Common myeloid progenitor, CD34-positive (primary cell): ENCODE measurements at regions not wholly inside any gene's neighbourhood (a gene's known extent, or its start where the extent isn't known, plus 50 kb on each side); places are given as distances from the start of the nearest gene placed in this dataset.

ENCODE experiments used
- CTCF ChIA-PET: fragments of 350-600 bp; sonication (Branson Sonifier 250); formaldehyde crosslinking; loops from one replicate; lab custom pipeline; 2021; ENCODE audit warnings: antibody characterized with exemption; lab: Charles Lee
- POLR2A ChIA-PET: fragments of 350-600 bp; sonication (Branson Sonifier 250); formaldehyde crosslinking; loops from one replicate; lab custom pipeline; 2021; ENCODE audit warnings: antibody characterized with exemption; lab: Charles Lee
- DNase-seq, 3 donors: peaks; one replicate each; pipeline versions ENCODE4 v3.0.0 to v3.0.0-alpha.2; 2013
- H3K27ac ChIP-seq, 2 experiments: 1 replicate in 1 of 2; 2 replicates in 1 of 2; pipeline ENCODE4 v1.7.0; 2013; ENCODE audit warnings: inconsistent platforms in 2 of 2, low read length in 2 of 2, mild to moderate bottlenecking in 2 of 2, low read depth in 1 of 2, moderate library complexity in 1 of 2; ENCODE audit not compliant: severe bottlenecking in 2 of 2, insufficient read depth in 1 of 2, poor library complexity in 1 of 2
- H3K27me3 ChIP-seq, 5 experiments: replicated peaks in 2 of 5; 1 replicate in 3 of 5; 2 replicates in 2 of 5; pipeline versions ENCODE4 v1.6.1 to v1.7.0; 2013; ENCODE audit warnings: low read length in 4 of 5, mild to moderate bottlenecking in 2 of 5, moderate library complexity in 2 of 5, inconsistent platforms in 1 of 5; ENCODE audit not compliant: insufficient read depth in 5 of 5, control insufficient read depth in 4 of 5
- H3K36me3 ChIP-seq, 4 experiments: 1 replicate in 2 of 4; 2 replicates in 2 of 4; pipeline versions ENCODE4 v1.6.1 to v1.7.0; 2013; ENCODE audit warnings: low read length in 3 of 4, control low read depth in 1 of 4, mild to moderate bottlenecking in 1 of 4; ENCODE audit not compliant: control insufficient read depth in 4 of 4, insufficient read depth in 4 of 4
- H3K4me1 ChIP-seq, 4 experiments: 1 replicate in 3 of 4; 2 replicates in 1 of 4; pipeline versions ENCODE4 v1.6.1 to v1.7.1; 2013; ENCODE audit warnings: low read length in 3 of 4, mild to moderate bottlenecking in 3 of 4, control low read depth in 1 of 4, inconsistent platforms in 1 of 4, moderate library complexity in 1 of 4; ENCODE audit not compliant: control insufficient read depth in 4 of 4, insufficient read depth in 4 of 4; ENCODE audit errors: control extremely low read depth in 1 of 4
- H3K4me3 ChIP-seq, 7 experiments: 1 replicate in 4 of 7; 2 replicates in 3 of 7; pipeline versions ENCODE4 v1.5.1 to v1.7.0; 2013; ENCODE audit warnings: mild to moderate bottlenecking in 7 of 7, low read length in 6 of 7, moderate library complexity in 6 of 7, inconsistent platforms in 2 of 7, low read depth in 2 of 7, control low read depth in 1 of 7; ENCODE audit not compliant: insufficient read depth in 4 of 7, control insufficient read depth in 1 of 7; ENCODE audit errors: extremely low read depth in 1 of 7
- H3K9me3 ChIP-seq, 5 experiments: 1 replicate in 4 of 5; 2 replicates in 1 of 5; pipeline versions ENCODE4 v1.6.1 to v1.7.1; 2013; ENCODE audit warnings: low read length in 4 of 5, mild to moderate bottlenecking in 2 of 5, inconsistent platforms in 1 of 5, low read depth in 1 of 5, moderate library complexity in 1 of 5; ENCODE audit not compliant: control insufficient read depth in 4 of 5, insufficient read depth in 2 of 5; ENCODE audit errors: control extremely low read depth in 1 of 5
- WGBS: methylation state at CpG from one replicate; pipeline ENCODE4 v1.1.5; 2013; ENCODE audit not compliant: insufficient coverage; 5-methylcytosine and 5-hydroxymethylcytosine counted together

DNA sequence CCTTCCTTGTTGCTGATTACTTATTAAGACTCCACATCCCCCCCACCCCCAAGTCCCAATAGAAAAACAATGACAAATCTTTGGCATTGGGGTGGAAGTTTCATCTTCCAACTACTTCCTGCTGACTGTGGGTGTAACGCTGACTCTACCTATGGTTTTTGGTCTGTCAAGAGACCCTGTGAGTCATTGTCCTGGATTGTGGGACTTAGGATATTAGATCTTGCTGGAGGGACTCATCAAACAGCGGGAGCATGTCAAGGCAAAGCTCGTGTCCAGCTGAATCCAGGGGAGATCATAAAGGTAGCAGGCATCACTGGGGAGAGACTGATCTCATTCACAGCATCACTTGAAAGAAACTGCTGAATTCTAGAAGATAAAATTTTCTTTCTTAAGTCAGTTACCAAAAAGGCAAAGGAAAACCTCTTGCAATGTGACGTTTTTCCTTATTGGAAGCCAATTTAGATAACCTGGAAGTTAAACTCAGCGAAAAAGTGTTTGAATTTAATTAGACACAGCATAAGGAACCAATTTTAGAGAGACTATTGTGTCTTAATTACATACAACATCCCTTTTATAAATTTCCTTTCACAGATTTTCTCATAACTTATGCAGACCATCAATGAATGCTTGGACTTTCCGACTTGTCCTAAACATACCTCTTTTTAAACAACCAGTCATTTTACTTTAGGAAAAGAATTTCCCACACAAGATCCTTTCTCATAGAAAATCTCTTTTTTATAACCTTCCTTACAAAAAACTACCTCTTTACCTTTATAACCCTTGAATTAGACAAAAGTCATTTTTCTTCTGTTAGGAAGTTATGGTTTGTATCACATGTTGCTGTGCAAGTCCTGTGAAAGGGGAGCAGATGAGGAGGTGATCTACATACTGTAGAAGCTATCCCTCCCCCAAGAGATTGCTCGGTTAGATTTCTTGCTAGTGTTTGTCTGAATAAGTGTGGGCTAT, 94.6 kb upstream of the SCAF11 start:
- ChIA-PET CTCF (no interaction called here), POLR2A (no interaction called here)
- 91% methylated on average over 6 of the region's 7 CpGs for WGBS
- no peaks in the 10 kb centered on the region for H3K4me1 ChIP-seq
- no peak for DNase-seq
- no peaks in the 10 kb centered on the region for H3K36me3 ChIP-seq
- H3K27ac ChIP-seq: no peak overlapping the region
- H3K9me3 ChIP-seq: peaks cover 0 to 20% (median 9%) of the 10 kb centered on the region in 5 experiments
- no peak overlapping the region for H3K4me3 ChIP-seq
- no peaks in the 10 kb centered on the region for H3K27me3 ChIP-seq

DNA sequence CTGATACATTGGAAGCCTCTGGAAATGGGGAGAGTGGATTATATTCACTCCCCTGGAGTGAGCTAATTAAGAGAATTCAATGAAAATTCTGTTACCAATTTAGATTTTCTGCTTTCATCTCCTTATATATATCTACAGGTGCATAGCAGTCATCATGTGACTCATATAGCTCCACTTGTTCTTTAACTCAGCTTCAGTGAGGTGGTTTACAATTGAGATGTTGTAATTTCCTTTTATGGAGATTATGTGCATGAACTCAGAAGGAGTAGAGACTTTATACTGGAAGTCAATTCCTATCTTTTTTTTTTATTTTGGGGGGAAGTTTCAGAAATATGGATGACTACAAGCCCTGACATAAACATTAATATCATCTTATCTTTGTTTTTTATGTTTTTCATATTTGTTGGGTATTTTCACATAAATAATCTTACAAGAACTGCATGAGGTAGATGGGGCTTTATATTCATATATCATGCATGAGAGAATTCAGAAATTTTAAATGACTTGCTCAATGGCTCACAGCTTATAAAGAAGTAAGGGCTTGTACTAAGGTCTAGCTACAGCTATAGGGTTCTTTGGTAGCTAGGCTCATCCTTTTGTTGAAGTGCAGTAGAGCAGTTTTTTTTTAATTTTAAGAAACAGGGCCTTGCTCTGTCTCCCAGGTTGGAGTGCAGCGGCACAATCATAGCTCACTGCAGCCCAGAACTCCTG, 92.3 kb upstream of the SCAF11 start:
- Histone ChIP-seq H3K36me3 (no peaks in the 10 kb centered on the region), H3K9me3 (peaks cover 0 to 31% (median 18%) of the 10 kb centered on the region in 5 experiments), H3K4me3 (no peak overlapping the region), H3K4me1 (no peaks in the 10 kb centered on the region), H3K27me3 (no peaks in the 10 kb centered on the region), H3K27ac (no peak overlapping the region)
- DNase-seq: no peak
- ChIA-PET CTCF (interaction anchor here (0.7 to 1.0 kb wide), 3 partner anchors 8 to 1465 kb away, joined by 3 to 4 read pairs (median 3); no protein-coding TSS in a partner anchor), POLR2A (no interaction called here)
- WGBS: 100% methylated on average over 1 of the region's 1 CpG

DNA sequence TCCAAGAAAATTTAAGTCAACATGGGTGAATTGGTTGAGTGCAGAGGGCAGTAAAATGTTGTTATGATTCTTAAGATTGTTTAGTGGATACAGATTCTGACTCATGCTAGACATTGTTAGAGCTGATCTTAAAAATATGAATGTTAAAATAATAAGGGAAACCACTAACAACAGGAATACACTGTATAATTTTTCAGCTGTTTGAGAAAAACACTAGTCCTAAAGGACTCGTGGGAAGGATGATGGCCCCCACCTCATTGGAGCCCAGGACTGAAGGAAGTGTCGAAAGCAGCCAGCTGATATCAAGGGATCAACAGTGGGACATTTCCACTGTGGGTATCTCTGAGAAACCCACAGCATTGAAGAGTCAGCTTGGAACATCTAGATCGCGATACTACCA, 82.9 kb upstream of the SCAF11 start:
- Histone ChIP-seq H3K27ac (no peak overlapping the region), H3K4me1 (peaks cover 0 to 9% (median 5%) of the 10 kb centered on the region in 4 experiments), H3K4me3 (no peak overlapping the region), H3K9me3 (peaks cover 1 to 8% (median 6%) of the 10 kb centered on the region in 5 experiments), H3K27me3 (no peaks in the 10 kb centered on the region), H3K36me3 (no peaks in the 10 kb centered on the region)
- ChIA-PET CTCF (interaction anchor here (1.6 to 1.7 kb wide), 2 partner anchors 55 to 948 kb away, joined by 3 to 5 read pairs; no protein-coding TSS in a partner anchor), POLR2A (no interaction called here)
- no peak for DNase-seq
- WGBS: 100% methylated on average over 2 of the region's 4 CpGs

DNA sequence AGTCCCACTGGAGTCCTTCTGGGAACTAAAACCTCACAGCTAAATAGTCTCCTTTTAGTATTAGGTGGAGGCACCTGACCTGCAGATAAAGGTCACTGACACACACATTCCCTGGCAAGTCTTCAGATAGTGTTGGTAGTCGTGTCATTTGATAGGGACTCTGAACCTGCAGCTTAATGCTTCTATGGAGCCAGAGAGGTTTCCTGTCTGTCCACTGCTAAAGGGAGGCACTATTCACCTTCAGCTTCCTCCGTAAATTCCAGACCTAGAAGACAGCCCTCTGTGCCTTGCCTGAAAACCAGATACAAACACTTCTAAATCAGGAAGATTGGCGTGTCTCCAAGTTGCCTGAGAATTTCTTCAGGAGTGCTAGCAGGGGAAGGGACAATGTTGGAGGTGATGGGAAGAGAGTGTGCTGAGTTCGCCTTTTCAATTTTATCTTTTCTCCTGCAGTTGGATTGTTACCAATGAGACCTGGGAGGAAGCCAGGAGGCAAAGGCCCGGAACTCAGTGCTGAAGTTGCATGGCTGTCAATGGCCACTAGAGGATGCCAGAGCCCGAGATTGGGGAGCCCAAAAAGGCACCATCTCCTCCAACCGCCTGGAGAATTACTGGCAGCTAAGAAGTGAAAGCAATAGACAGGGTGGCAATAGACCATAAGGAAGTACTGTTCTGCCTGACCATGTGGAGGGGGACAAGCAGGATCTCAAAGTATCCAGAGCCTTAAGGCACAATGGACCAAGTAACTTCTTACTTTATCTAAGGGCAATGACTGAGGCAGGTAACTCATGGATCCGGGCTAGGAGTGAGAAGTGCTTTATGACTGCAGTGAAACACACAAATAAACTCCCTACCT, 81.6 kb upstream of the SCAF11 start:
- POLR2A ChIA-PET: no interaction called here
- H3K4me3 ChIP-seq: peak overlapping the region in 1 of 7 experiments; percentile 40
- CTCF ChIA-PET: interaction anchor here (0.7 to 1.7 kb wide), 11 partner anchors 9 to 952 kb away, joined by 3 to 6 read pairs (median 3); no protein-coding TSS in a partner anchor
- 25% methylated on average over 4 of the region's 8 CpGs for WGBS
- no peaks in the 10 kb centered on the region for H3K36me3 ChIP-seq
- no peaks in the 10 kb centered on the region for H3K27me3 ChIP-seq
- H3K9me3 ChIP-seq: no peaks in the 10 kb centered on the region
- DNase-seq: peak; percentile 60 to 84 (median 79)
- H3K27ac ChIP-seq: no peak overlapping the region
- peaks cover 0 to 9% (median 5%) of the 10 kb centered on the region in 4 experiments for H3K4me1 ChIP-seq

DNA sequence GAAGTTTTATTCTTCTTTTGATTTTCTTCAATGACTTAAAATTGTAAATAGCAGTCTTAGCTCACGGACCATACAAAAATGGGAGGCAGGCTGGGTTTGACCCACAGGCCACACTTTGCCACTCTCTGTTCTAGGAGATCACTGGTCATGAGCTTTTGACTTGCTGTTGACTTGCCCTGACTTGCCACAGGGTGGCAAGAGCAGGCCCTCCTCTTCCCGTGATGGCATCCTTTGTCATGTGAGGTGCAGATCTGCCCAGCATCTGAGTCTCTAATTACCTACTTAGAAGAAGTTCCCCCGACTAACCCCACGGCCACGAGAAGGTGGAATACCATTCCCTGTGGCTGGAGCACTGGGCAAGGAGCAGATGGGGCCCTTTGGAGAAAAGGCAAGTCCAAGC, 81.0 kb upstream of the SCAF11 start:
- peaks cover 0 to 9% (median 5%) of the 10 kb centered on the region in 4 experiments for H3K4me1 ChIP-seq
- POLR2A ChIA-PET: no interaction called here
- WGBS: 97% methylated on average over 5 of the region's 5 CpGs
- no peaks in the 10 kb centered on the region for H3K27me3 ChIP-seq
- H3K27ac ChIP-seq: no peak overlapping the region
- CTCF ChIA-PET: interaction anchor here (0.7 to 1.5 kb wide), 11 partner anchors 8 to 953 kb away, joined by 3 to 6 read pairs (median 3); no protein-coding TSS in a partner anchor
- no peak for DNase-seq
- H3K36me3 ChIP-seq: no peaks in the 10 kb centered on the region
- H3K9me3 ChIP-seq: no peaks in the 10 kb centered on the region
- no peak overlapping the region for H3K4me3 ChIP-seq

DNA sequence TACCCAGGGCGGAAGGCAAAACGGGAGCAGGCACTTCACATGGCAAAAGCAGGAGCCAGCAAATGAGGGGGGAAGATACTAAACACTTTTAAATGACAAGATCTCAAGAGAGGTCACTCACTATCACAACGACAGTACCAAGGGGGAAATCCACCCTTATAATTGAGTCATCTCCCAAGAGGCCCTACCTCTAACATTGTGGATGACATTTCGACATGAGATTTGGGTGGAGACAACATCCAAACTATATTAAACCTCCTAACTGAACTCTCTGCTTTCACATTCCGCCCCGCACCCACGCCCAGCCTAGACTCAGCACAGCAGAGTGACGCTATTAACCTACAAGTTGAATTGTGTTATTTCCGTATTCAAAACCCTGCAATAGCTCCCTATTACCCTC, 76.7 kb upstream of the SCAF11 start:
- H3K4me3 ChIP-seq: no peak overlapping the region
- no peak for DNase-seq
- WGBS: 88% methylated on average over 8 of the region's 9 CpGs
- no peak overlapping the region for H3K27ac ChIP-seq
- no peaks in the 10 kb centered on the region for H3K27me3 ChIP-seq
- no peaks in the 10 kb centered on the region for H3K36me3 ChIP-seq
- ChIA-PET CTCF (interaction anchor here (0.6 kb wide), 1 partner anchor 1643 kb away, joined by 3 read pairs; no protein-coding TSS in a partner anchor), POLR2A (no interaction called here)
- H3K4me1 ChIP-seq: peaks cover 0 to 6% (median 0%) of the 10 kb centered on the region in 4 experiments
- no peaks in the 10 kb centered on the region for H3K9me3 ChIP-seq
